HEK293 (cell line): ENCODE measurements at regions not wholly inside any gene's neighbourhood (a gene's known extent, or its start where the extent isn't known, plus 50 kb on each side); places are given as distances from the start of the nearest gene placed in this dataset.

Experiments used
- CTCF ChIA-PET: fragments of 350-600 bp; formaldehyde crosslinking; extraction: SDS; loops from one replicate; lab custom pipeline; 2021; ENCODE audit warnings: antibody characterized with exemption; lab: Yijun Ruan, JAX
- POLR2A ChIA-PET: fragments of 300-600 bp; formaldehyde crosslinking; extraction: SDS; loops from one replicate; lab custom pipeline; 2020; ENCODE audit warnings: antibody characterized with exemption, inconsistent platforms; lab: Yijun Ruan, JAX
- H3K27ac ChIP-seq: fragments of 200-500 bp; sonication (Bioruptor generic); 2 replicates; pipeline ENCODE4 v1.5.1; 2014; ENCODE audit warnings: low read depth, low read length, control low read depth, inconsistent platforms; ENCODE audit errors: extremely low read depth
- H3K36me3 ChIP-seq, 2 experiments: fragments of 200-500 bp in 1 of 2; sonication (Bioruptor generic) in 1 of 2; 1 replicate in 1 of 2; 2 replicates in 1 of 2; pipeline ENCODE4 v1.5.1; 2014 to 2017; ENCODE audit warnings: inconsistent platforms in 2 of 2, low read length in 2 of 2; ENCODE audit not compliant: control insufficient read depth in 2 of 2, insufficient read depth in 1 of 2
- H3K4me1 ChIP-seq: fragments of 200-500 bp; sonication (Bioruptor generic); 2 replicates; pipeline ENCODE4 v1.5.1; 2014; ENCODE audit warnings: mild to moderate bottlenecking, low read length, inconsistent platforms; ENCODE audit not compliant: control insufficient read depth, insufficient read depth
- H3K4me3 ChIP-seq: 2 replicates; pipeline ENCODE4 v1.5.1; 2011; ENCODE audit warnings: low read depth, mild to moderate bottlenecking, control low read depth, low read length, moderate library complexity
- H3K9me3 ChIP-seq: fragments of 200-500 bp; sonication (Bioruptor generic); 2 replicates; pipeline ENCODE4 v1.5.1; 2014; ENCODE audit warnings: low read depth, low read length, inconsistent platforms; ENCODE audit not compliant: control insufficient read depth, insufficient read depth
- AEBP2 ChIP-seq: fragments of 450-650 bp; formaldehyde crosslinking; IDR thresholded peaks from 2 replicates; pipeline ENCODE4 v1.5.1; 2016; ENCODE audit warnings: missing biosample characterization, missing genetic modification characterization, borderline replicate concordance
- ELK4 ChIP-seq: IDR thresholded peaks from 2 replicates; pipeline ENCODE4 v1.6.1; 2011; ENCODE audit warnings: mild to moderate bottlenecking, low read depth, low read length, borderline replicate concordance
- HOXD13 ChIP-seq: sonication (generic); formaldehyde crosslinking; IDR thresholded peaks from 2 replicates; pipeline ENCODE4 v1.8.0; 2022; ENCODE audit warnings: missing genetic modification reagents, borderline replicate concordance
- IKZF3 ChIP-seq: fragments of 450-650 bp; IDR thresholded peaks from 2 replicates; pipeline ENCODE4 v1.5.0; 2018; ENCODE audit warnings: missing biosample characterization, mild to moderate bottlenecking, missing genetic modification characterization, moderate library complexity
- PRDM4 ChIP-seq: fragments of 450-650 bp; formaldehyde crosslinking; IDR thresholded peaks from 2 replicates; pipeline ENCODE4 v1.5.1; 2017; ENCODE audit warnings: missing biosample characterization, missing genetic modification characterization
- REST ChIP-seq: fragments of 450-650 bp; formaldehyde crosslinking; IDR thresholded peaks from 2 replicates; pipeline ENCODE4 v1.5.1; 2016; ENCODE audit warnings: missing biosample characterization, missing genetic modification characterization
- ZBTB1 ChIP-seq: fragments of 450-650 bp; formaldehyde crosslinking; IDR thresholded peaks from 2 replicates; pipeline ENCODE4 v1.5.1; 2016; ENCODE audit warnings: missing biosample characterization, missing genetic modification characterization
- ZBTB10 ChIP-seq: fragments of 450-650 bp; formaldehyde crosslinking; IDR thresholded peaks from 2 replicates; pipeline ENCODE4 v1.5.1; 2016; ENCODE audit warnings: missing biosample characterization, missing genetic modification characterization
- ZNF202 ChIP-seq: fragments of 450-650 bp; formaldehyde crosslinking; IDR thresholded peaks from 2 replicates; pipeline ENCODE4 v1.5.1; 2016; ENCODE audit warnings: missing biosample characterization, missing genetic modification characterization, borderline replicate concordance
- ZNF23 ChIP-seq: fragments of 450-650 bp; formaldehyde crosslinking; IDR thresholded peaks from 2 replicates; pipeline ENCODE4 v1.5.1; 2016; ENCODE audit warnings: missing biosample characterization, missing genetic modification characterization, borderline replicate concordance
- ZNF629 ChIP-seq: fragments of 450-650 bp; formaldehyde crosslinking; IDR thresholded peaks from 2 replicates; pipeline ENCODE4 v1.5.1; 2017; ENCODE audit warnings: missing biosample characterization, missing genetic modification characterization
- ZNF776 ChIP-seq: fragments of 450-650 bp; formaldehyde crosslinking; IDR thresholded peaks from 2 replicates; pipeline ENCODE4 v1.5.0; 2017; ENCODE audit warnings: missing biosample characterization, missing genetic modification characterization, borderline replicate concordance
- ZSCAN4 ChIP-seq: fragments of 450-650 bp; formaldehyde crosslinking; IDR thresholded peaks from 2 replicates; pipeline ENCODE4 v1.5.1; 2017; ENCODE audit warnings: missing biosample characterization, missing genetic modification characterization
- ZXDB ChIP-seq: fragments of 450-650 bp; formaldehyde crosslinking; IDR thresholded peaks from 2 replicates; pipeline ENCODE4 v1.5.1; 2016; ENCODE audit warnings: missing biosample characterization, missing genetic modification characterization

GRCh38 chr5:3034881-3035280, 283.4 kb upstream of the IRX2 start:
- no peaks in the 10 kb centered on the region for H3K36me3 ChIP-seq

GRCh38 chr5:3034449-3034848, 283.0 kb upstream of the IRX2 start:
- no peaks in the 10 kb centered on the region for H3K36me3 ChIP-seq
- no peak for TF ChIP-seq ZXDB
- TF ChIP-seq IKZF3 (tag by site-specific recombination), result no peak
- no peak for TF ChIP-seq HOXD13
- TF ChIP-seq ELK4, result no peak
- TF ChIP-seq ZBTB1, result no peak
- no peak for TF ChIP-seq AEBP2 (tag by site-specific recombination)
- TF ChIP-seq PRDM4 (tag by site-specific recombination), result no peak
- TF ChIP-seq ZNF202, result no peak
- TF ChIP-seq ZNF23 (tag by site-specific recombination), result no peak

More at GRCh38 chr5:3034881-3035280, 283.4 kb upstream of the IRX2 start:
- no peaks in the 10 kb centered on the region for H3K9me3 ChIP-seq
- TF ChIP-seq ZNF776 (tag by site-specific recombination) (no peak), ZNF629 (tag by site-specific recombination) (no peak), ZBTB10 (tag by site-specific recombination) (no peak), REST (no peak), ZSCAN4 (tag by site-specific recombination) (no peak)
- CTCF ChIA-PET, result no interaction called here
- H3K27ac ChIP-seq, result no peak overlapping the region
- POLR2A ChIA-PET, result no interaction called here
- H3K4me3 ChIP-seq, result no peak overlapping the region
- H3K4me1 ChIP-seq, result no peaks in the 10 kb centered on the region

More at GRCh38 chr5:3034449-3034848, 283.0 kb upstream of the IRX2 start:
- Histone ChIP-seq H3K27ac (no peak overlapping the region), H3K4me3 (no peak overlapping the region), H3K9me3 (no peaks in the 10 kb centered on the region), H3K4me1 (no peaks in the 10 kb centered on the region)
- CTCF ChIA-PET, result no interaction called here
- POLR2A ChIA-PET, result no interaction called here
